OCI-M1 (cell line): ENCODE measurements at regions not wholly inside any gene's neighbourhood (a gene's known extent, or its start where the extent isn't known, plus 50 kb on each side); places are given as distances from the start of the nearest gene placed in this dataset.

Experiments used
- DNase-seq: peaks from one replicate; lab custom pipeline; 2025; lab: John Stamatoyannopoulos, UW

DNA sequence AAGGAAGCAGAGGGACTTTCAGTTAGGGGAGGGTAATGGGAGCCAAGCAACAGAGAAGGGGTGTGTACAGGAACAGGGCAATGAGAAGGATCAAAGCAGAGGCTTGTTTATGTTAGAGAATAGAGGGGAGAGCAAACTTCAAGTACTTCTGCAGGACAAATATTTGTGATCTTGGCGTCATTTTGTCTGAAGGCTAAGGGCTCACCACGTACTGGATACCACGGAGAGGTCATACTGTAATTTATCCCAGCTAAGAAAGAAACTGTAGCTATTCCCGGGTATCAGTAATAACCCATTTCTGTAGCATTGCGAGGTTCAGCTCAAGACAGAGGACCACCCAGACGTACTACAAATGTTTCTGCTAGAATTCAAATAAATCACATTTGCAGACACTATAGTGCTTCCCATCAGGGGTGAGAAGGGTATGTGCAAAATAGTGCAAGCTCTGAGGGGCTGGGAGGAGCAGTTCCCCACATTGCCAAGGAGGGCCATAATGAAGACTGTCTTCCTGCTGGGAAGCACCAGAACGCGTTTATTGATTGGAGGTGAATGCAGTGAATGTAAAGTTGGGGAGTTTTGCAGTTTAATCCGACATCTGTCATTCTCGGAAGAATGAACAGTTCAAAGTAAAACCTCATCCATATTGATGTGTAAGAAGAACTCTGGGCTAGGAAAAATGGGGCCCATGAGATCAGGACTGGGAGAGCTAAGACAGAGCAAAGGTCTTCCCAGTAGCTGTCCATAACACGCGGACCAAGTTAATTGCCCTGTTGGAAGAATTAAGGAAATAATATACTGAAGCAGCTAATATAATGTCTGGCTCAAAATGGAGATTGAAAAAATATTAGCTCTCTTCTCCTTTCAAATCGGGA, 136.9 kb downstream of the RWDD3 start:
- no peak for DNase-seq

- DNase-seq, result no peak
Measured at GRCh38 chr1:95371666-95372282, 137.8 kb downstream of the RWDD3 start.

DNA sequence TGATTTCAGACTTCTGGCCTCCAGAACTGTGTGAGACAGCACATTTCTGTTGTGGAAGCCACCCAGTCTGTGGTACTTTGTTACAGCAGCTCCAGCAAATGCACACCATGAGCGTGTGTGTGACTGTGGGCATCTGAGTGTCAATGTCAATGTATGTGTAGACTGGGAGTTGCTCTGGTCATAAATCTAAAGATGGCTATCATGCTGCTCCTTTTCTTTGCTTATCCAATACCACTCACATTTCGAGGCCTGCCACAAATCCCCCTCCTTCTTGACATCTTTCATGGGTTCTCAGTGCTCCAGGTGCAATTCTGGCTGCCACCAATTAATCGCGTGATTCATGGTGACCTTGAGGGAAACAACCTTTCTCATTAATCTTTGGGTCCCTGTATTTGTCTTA, 141.2 kb downstream of the RWDD3 start:
- DNase-seq, result no peak

GRCh38 chr1:95380909-95381308, 146.9 kb downstream of the RWDD3 start:
- no peak for DNase-seq

DNA sequence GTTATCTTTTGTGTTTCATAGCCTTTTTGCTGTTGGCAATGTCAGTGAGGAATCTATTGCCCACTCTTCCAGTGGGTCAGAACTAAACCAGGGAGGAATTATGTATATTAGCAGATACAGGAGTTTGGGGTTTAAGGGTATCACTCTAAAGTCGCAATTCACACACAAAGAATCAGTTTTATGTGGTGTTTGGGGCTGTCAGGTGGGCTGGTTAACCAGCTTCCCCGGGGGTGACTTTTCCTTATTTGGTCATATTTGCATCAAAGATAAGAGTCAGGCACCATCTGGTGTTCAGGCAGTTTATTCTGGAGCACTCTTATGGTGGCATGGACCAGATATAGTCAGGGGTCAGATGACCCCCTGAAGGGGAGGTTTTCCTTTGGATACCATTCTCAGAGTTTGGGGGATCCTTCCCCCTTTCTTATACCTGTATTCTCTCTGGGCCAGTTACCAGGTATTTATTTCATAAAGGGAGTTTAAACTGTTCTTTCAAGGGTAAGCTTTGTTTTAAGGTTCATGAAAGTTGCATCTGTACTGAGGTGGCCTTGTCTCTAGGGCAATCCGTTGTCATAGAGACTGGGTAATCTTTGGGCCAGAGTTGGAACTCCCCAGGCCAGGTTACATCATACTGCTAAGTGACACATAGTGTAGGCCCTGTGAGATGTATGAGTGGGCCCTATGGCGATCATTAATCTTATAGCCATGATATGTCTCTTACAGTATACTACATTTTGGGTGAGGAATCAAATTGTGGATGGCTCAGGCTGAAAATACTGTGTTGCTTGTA, 148.2 kb downstream of the RWDD3 start:
- DNase-seq, result no peak

DNA sequence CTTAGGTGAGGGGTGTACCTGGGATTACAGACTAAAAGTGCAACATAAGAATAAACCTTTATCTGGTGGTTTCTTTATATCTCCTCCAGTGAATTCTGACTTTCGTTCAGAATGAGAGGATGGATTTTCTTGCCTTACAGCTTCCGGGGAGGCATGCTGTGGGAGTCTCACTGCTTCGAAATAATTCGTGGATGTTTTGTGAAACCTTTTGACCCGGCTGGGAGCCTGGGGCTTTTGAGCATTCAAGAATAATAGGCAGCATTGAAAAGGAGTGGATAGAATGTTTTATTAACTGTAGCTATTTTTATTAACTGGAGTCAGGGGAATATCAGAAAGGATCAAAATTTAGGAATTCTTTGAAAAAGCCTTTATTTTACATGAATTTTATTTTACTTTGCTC, 149.1 kb downstream of the RWDD3 start:
- DNase-seq, result no peak

DNA sequence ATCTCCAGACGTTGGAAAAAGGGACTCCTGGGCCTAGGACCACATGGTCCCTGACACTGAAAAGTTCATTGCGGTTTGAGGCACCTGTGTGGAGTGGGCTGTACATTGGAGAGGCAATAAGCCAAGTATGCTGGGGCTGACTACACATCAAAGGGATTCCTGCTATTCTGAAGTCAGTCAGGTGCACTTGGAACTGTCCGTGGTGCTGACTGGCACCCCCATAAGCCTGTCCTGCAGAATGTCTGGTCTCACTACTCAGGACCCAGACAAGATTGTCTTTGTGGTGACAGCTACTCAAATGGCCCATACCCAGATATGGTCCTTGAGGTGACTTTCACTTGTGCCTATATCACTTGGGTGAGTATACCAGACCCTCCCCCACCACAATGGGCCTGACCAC, 150.6 kb downstream of the RWDD3 start:
- DNase-seq, result peak; percentile 57

DNA sequence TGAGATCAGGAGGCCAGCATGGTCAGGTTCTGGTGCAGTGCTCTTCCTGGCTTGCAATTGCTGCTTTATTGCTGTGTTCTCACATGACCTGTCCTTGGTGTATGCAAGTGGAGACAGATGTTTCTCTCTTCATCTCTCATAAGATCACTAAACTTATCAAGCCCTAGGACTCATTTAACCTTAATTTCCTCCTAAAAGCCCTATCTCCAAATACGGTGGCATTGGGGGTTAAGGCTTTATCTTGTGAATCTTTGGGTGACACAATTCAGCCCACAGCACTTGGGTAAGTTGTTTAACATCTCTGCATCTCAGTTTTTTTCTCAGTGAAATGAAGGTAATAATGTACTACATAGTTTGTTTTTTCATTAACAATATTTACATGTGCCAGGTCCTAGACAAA, 152.4 kb downstream of the RWDD3 start:
- DNase-seq, result no peak

DNA sequence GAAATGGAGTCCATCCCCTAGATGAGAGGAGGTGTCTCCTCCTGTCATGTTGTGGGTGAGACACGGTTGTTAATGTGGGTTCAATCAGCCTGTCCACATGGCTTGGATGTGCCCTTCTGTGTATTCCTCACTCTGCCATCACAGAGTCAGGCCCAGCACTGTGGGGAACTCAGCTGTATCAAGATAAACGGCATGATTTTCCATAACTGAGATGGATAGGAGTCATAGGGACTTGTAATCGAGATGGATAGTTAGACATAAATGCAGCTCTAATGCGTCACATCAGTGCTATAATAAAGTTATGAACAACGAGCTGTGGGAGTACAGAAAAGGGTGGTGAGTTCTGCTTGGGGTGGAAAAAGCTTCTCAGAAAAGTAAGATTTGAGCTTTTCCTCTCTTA, 152.9 kb downstream of the RWDD3 start:
- no peak for DNase-seq

- no peak for DNase-seq
Measured at GRCh38 chr1:95388031-95388430, 154.0 kb downstream of the RWDD3 start.

DNA sequence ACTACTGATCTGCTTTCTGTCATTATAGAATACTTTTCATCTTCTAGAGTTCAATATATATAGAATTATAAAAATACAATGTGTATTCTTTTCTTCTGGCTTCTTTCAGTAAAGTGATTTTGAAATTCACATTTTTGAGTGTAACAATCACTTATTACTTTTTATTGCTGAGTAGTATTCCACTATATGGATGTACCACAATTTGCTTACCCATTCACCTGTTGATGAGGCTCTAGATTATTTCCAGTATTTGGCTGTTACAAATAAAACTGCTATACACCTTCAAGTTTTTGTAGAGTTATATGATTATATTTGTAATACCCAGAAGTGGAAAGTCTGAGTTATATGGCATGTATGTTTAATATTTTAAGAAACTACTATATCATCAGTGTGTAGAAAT, 159.4 kb downstream of the RWDD3 start:
- DNase-seq, result no peak

GRCh38 chr1:95396557-95396956, 162.5 kb downstream of the RWDD3 start:
- no peak for DNase-seq

GRCh38 chr1:95402780-95403179, 168.8 kb downstream of the RWDD3 start:
- DNase-seq, result no peak

DNA sequence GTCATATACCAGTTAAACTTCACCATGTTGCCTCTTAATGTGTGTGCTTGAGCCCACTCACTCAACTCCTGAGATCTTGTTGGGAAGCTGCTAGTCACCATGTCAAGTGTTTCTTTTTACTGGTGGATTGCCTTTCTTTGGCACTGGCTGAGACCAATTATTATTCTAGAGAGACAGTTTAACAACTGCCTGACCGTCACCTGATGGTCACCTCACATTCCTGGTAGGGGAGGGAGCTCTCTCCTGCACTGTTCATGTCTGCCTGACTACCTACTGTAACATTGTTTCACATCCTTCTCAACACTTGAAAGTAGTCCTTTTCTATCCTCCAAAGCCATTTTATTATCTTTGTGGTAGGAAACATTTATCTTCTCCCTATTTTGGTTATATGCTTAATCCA, 172.3 kb downstream of the RWDD3 start:
- no peak for DNase-seq

DNA sequence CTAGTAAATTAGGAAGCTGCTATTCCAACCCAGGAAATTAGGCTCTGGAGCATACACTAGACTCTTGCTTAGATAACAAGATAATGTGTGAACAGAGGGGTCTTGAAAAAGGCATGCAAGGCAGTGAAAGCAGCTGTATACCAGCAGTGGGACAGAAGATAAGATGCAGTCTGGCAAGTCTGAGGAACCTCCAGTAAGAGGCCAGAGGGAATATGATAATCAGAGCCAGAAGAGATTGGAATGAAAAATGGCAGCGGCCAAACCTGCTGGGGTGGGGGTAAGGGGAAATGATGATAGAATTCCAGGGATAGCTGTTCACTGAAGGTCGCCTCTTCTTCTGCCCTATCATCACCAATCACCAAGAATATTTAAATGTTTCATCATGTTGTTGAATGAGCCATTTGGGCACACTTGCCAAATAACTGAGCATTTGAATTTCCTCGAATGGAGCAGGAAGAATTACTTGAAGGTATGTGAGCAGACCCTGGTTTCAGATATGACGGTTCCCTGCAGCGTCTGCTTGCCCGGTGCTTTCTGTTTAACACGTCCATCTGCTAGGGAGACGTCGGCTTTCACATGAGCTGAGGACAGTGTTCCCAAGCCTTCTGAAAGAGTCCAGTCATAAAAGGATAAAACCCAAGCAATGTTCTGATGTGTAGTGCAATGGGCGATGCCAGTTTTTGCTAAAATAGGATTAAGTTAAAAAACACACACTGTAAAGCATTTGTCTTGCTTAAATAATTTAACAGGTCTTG, 173.3 kb downstream of the RWDD3 start:
- DNase-seq, result no peak

DNA sequence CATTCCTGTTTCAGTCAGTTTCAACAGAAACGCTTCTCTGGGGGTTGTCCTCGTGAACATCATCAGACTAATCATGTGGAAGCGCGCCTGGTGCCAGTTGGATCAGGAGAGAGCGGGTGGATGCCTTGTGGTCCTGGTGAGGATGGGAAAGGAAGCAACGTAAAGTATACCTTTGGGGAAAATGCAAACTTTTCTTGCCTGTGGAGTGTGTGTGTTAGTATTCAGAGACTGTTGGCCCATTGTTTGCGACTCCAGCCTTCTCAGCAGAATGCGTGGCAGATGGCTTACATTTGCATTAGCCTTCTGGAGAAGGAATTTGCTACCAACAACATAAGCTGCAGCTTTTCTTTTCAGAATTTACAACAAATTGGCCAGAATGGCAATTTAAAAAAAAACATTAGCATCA, 173.9 kb downstream of the RWDD3 start:
- DNase-seq, result no peak

- no peak for DNase-seq
Measured at GRCh38 chr1:95408507-95409136, 174.6 kb downstream of the RWDD3 start.

GRCh38 chr1:95409276-95409675, 175.3 kb downstream of the RWDD3 start:
- DNase-seq, result no peak

- no peak for DNase-seq
Measured at GRCh38 chr1:95409901-95410300, 175.9 kb downstream of the RWDD3 start.

- DNase-seq, result no peak
Measured at GRCh38 chr1:95415146-95415545, 181.1 kb downstream of the RWDD3 start.

DNA sequence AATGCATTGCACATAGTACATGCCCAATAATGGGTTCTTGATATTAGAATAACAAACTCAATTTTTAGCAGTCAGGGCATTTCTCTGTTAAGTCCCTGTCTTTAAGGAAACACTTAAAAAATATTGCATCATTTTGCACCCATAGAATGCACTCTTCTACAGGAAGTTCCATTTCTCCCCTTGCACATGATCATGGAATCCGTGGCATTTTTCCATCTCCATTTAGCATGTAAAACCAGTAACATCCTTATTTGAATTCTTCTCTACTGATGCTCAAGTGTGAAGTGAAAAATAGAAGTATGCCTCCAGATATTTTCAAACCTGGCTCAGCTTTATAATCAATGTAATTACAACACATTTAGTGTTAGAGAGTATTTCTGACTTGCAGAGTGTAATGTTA, 192.8 kb downstream of the RWDD3 start:
- DNase-seq, result peak; percentile 12

DNA sequence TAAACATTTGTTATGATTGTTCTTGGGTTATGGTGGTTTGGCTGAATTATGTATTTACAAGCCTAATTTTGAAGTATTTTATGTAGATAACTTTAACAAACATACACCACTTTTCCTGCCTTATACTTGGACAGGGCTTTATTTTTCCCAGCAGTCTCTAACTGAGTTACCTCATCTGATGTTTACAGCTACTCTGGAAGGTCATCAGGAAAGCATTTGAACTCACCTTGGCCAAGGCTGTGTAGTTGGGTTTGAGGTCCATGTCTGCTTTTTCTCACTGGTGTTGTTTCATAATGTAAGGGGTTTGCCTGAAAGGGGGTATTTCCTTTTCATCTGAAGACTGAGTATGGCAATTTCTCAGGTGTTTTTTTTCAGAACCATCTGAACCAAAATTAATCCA, 193.5 kb downstream of the RWDD3 start:
- no peak for DNase-seq
